ENCODE measurements at regions not wholly inside any gene's neighbourhood (a gene's known extent, or its start where the extent isn't known, plus 50 kb on each side); places are given as distances from the start of the nearest gene placed in this dataset.

DNA sequence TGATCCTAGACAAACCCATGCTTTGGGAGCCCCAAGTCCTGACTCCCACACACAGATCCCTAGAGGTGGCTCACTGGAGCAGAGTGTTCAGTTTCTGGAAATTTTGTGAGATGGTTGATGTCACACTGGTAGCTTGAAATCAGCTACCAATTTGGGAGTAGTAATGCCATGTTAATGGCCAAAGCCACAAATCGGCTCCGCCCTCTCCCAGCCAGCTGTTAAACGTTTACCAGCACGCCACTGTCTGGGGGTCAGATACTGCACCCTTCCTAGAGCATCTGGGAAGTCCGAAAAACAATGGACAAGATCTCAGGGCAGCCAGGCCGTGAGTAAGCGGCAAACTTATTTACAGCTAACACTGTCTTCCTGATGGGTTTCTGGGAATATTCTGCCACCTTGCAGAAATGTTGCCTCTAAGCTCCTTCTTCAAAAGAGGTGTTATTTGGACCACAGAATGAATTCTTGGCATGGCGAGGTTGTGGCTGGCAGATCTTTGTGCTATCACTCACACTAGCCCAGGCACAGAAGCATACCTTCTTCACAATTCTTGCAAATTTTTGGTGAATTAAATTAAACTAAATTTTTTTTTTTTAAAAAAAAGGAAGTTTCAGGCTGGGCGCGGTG lies 60.2 kb upstream of the FZD7 start:
- Histone ChIP-seq H3K4me2 (ENCODE audit: insufficient read depth, low read length) (no peak overlapping the region), H3K4me1 (ENCODE audit: insufficient read depth, low read length) (peaks cover 23% of the 10 kb centered on the region), H3K9me3 (ENCODE audit: low read depth, low read length) (no peaks in the 10 kb centered on the region), H3K36me3 (ENCODE audit: insufficient read depth, low read length) (no peaks in the 10 kb centered on the region), H2AFZ (ENCODE audit: low read length) (no peak overlapping the region), H3K79me2 (ENCODE audit: insufficient read depth, low read length) (no peaks in the 10 kb centered on the region), H3K27me3 (ENCODE audit: insufficient read depth, low read length) (no peaks in the 10 kb centered on the region), H3K27ac (ENCODE audit: low read depth, low read length) (no peak overlapping the region), H3K4me3 (ENCODE audit: insufficient read depth, low read length) (no peak overlapping the region), H4K20me1 (ENCODE audit: insufficient read depth, low read length) (no peaks in the 10 kb centered on the region)
- no peak for DNase-seq (ENCODE audit: insufficient read length, low spot score, missing footprints)
- TF ChIP-seq, protein P1, sequence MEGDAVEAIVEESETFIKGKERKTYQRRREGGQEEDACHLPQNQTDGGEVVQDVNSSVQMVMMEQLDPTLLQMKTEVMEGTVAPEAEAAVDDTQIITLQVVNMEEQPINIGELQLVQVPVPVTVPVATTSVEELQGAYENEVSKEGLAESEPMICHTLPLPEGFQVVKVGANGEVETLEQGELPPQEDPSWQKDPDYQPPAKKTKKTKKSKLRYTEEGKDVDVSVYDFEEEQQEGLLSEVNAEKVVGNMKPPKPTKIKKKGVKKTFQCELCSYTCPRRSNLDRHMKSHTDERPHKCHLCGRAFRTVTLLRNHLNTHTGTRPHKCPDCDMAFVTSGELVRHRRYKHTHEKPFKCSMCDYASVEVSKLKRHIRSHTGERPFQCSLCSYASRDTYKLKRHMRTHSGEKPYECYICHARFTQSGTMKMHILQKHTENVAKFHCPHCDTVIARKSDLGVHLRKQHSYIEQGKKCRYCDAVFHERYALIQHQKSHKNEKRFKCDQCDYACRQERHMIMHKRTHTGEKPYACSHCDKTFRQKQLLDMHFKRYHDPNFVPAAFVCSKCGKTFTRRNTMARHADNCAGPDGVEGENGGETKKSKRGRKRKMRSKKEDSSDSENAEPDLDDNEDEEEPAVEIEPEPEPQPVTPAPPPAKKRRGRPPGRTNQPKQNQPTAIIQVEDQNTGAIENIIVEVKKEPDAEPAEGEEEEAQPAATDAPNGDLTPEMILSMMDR (IDR thresholded peaks at IDR 0.05; ENCODE audit: extremely low read depth, low read depth, low read length), result no peak

DNA sequence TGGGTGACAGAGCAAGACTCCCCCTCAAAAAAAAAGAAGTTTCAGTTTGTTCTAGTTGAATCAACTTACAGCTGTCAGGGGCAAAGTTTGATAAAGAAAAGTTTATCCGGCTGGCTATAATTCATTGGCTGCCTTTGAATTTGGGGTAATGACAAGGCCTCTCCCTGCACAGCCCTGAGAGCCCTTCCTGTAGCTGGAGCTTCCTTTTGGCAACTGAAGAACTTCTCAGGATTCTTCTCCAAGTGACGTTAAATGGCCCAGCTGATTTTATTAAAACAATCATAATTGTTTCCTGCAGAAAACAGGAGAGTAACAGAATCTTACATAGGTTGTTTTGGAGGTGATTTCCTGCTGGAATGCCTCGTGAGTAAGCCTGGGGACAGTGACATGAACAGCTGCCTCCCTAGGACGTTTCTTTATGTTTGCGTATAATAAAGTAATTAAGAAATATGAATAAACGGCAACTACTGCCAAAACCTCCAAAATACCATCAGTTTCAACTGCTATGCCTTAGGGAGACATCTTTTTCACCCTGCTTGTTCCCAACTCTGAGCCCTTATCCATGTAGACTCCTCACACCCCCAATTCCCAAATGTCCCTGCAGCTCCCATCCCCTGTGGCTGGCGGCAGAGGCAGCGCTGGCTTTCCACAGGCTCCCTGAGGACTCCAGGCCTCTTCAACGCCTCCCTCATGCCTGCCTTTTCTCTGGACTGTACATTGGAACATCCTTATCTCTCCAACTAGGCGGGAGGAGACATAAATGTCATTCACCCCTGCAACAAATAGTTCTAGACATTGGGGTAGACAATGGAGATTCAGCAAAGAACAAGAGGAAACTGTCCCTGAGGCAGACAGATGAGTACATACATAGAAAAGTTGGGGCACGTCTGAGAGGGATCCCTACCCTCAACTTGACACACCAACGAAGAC lies 59.2 kb upstream of the FZD7 start:
- H3K79me2 ChIP-seq (ENCODE audit: insufficient read depth, low read length), result no peaks in the 10 kb centered on the region
- no peak for DNase-seq (ENCODE audit: insufficient read length, low spot score, missing footprints)
- H2AFZ ChIP-seq (ENCODE audit: low read length), result no peak overlapping the region
- no peak overlapping the region for H3K27ac ChIP-seq (ENCODE audit: low read depth, low read length)
- no peaks in the 10 kb centered on the region for H3K36me3 ChIP-seq (ENCODE audit: insufficient read depth, low read length)
- no peaks in the 10 kb centered on the region for H4K20me1 ChIP-seq (ENCODE audit: insufficient read depth, low read length)
- H3K4me1 ChIP-seq (ENCODE audit: insufficient read depth, low read length), result peaks cover 23% of the 10 kb centered on the region
- H3K4me2 ChIP-seq (ENCODE audit: insufficient read depth, low read length), result no peak overlapping the region
- H3K27me3 ChIP-seq (ENCODE audit: insufficient read depth, low read length), result no peaks in the 10 kb centered on the region
- H3K4me3 ChIP-seq (ENCODE audit: insufficient read depth, low read length), result no peak overlapping the region
- no peaks in the 10 kb centered on the region for H3K9me3 ChIP-seq (ENCODE audit: low read depth, low read length)
- TF ChIP-seq, protein P1 (IDR thresholded peaks at IDR 0.05; ENCODE audit: extremely low read depth, low read depth, low read length), result no peak

DNA sequence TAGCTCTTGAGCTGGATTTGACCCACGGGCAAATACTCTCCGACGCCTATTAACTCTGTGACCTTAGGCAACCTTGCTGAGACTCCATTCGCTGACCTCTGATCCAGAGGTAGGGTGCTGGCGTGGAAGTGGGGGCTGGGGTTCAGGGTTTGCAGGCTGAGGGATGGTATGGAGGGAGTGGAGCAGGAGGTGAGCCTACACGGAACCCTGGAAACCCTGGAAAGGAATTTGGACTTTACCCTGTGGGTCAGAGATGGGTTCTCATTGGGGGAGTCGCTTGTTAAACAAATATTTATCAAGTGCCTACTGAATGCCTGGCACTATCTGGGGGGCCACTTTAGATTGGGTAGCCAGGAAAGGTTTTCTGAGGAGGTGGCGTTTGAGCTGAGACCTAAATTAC lies 58.2 kb upstream of the FZD7 start:
- no peaks in the 10 kb centered on the region for H3K27me3 ChIP-seq (ENCODE audit: insufficient read depth, low read length)
- peaks cover 13% of the 10 kb centered on the region for H3K4me1 ChIP-seq (ENCODE audit: insufficient read depth, low read length)
- H4K20me1 ChIP-seq (ENCODE audit: insufficient read depth, low read length), result no peaks in the 10 kb centered on the region
- no peaks in the 10 kb centered on the region for H3K9me3 ChIP-seq (ENCODE audit: low read depth, low read length)
- H3K27ac ChIP-seq (ENCODE audit: low read depth, low read length), result no peak overlapping the region
- no peak overlapping the region for H2AFZ ChIP-seq (ENCODE audit: low read length)
- TF ChIP-seq, protein P1 (IDR thresholded peaks at IDR 0.05; ENCODE audit: extremely low read depth, low read depth, low read length), result no peak
- no peaks in the 10 kb centered on the region for H3K36me3 ChIP-seq (ENCODE audit: insufficient read depth, low read length)
- no peak overlapping the region for H3K4me2 ChIP-seq (ENCODE audit: insufficient read depth, low read length)
- no peak for DNase-seq (ENCODE audit: insufficient read length, low spot score, missing footprints)
- H3K4me3 ChIP-seq (ENCODE audit: insufficient read depth, low read length), result no peak overlapping the region
- no peaks in the 10 kb centered on the region for H3K79me2 ChIP-seq (ENCODE audit: insufficient read depth, low read length)

DNA sequence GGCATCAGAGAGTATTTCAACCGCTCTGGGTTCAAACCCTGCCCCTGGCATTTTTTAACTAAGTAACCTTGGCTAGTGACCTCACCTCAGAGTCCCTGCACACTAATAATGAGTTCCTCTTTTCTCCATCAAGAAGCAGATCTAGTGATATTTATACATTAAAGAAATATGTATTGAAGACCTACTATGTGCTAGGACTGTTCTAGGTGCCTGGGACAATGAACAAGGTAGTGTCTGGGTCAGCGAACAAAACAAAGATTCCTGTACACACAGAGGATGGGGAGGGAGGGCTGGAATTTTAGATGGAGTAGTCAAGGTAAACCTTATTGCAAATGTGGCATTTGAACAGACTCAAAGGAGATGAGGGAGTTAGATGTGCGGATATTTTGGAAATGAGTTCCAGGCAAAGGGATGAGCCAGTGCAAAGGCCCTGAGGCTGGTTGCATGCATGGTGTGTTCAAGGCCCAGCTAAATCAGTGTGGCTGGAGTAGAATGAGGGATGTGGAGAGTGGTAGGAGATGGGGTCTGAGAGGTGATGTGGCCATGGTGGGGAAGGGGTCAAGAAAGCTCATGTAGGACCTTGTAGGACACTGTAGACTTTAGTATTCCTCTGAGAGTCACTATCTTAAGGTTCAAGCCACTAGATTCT lies 57.6 kb upstream of the FZD7 start:
- H3K4me2 ChIP-seq (ENCODE audit: insufficient read depth, low read length), result no peak overlapping the region
- no peaks in the 10 kb centered on the region for H4K20me1 ChIP-seq (ENCODE audit: insufficient read depth, low read length)
- peaks cover 11% of the 10 kb centered on the region for H3K4me1 ChIP-seq (ENCODE audit: insufficient read depth, low read length)
- no peaks in the 10 kb centered on the region for H3K9me3 ChIP-seq (ENCODE audit: low read depth, low read length)
- TF ChIP-seq, protein P1 (IDR thresholded peaks at IDR 0.05; ENCODE audit: extremely low read depth, low read depth, low read length), result no peak
- H2AFZ ChIP-seq (ENCODE audit: low read length), result no peak overlapping the region
- no peak for DNase-seq (ENCODE audit: insufficient read length, low spot score, missing footprints)
- H3K4me3 ChIP-seq (ENCODE audit: insufficient read depth, low read length), result no peak overlapping the region
- H3K27me3 ChIP-seq (ENCODE audit: insufficient read depth, low read length), result no peaks in the 10 kb centered on the region
- no peak overlapping the region for H3K27ac ChIP-seq (ENCODE audit: low read depth, low read length)
- no peaks in the 10 kb centered on the region for H3K36me3 ChIP-seq (ENCODE audit: insufficient read depth, low read length)
- no peaks in the 10 kb centered on the region for H3K79me2 ChIP-seq (ENCODE audit: insufficient read depth, low read length)
